Subcutaneous abdominal adipose tissue (tissue), 5 donors: ENCODE measurements at regions not wholly inside any gene's neighbourhood (a gene's known extent, or its start where the extent isn't known, plus 50 kb on each side); places are given as distances from the start of the nearest gene placed in this dataset.

Experiments
- H3K27ac ChIP-seq: one replicate; pipeline ENCODE4 v1.7.0; 2013; ENCODE audit warnings: low read depth, mild to moderate bottlenecking, inconsistent platforms, low read length, moderate library complexity
- H3K27me3 ChIP-seq, 5 donors: one replicate each; pipeline ENCODE4 v1.7.0; 2013; ENCODE audit warnings: low read length in 5 of 5, inconsistent platforms in 1 of 5; ENCODE audit not compliant: control insufficient read depth in 5 of 5, insufficient read depth in 4 of 5
- H3K36me3 ChIP-seq, 5 donors: one replicate each; pipeline ENCODE4 v1.7.0; 2013; ENCODE audit warnings: low read length in 5 of 5; ENCODE audit not compliant: control insufficient read depth in 5 of 5, insufficient read depth in 5 of 5
- H3K4me1 ChIP-seq, 5 donors: one replicate each; pipeline ENCODE4 v1.7.0; 2013; ENCODE audit warnings: low read length in 5 of 5, mild to moderate bottlenecking in 3 of 5, moderate library complexity in 1 of 5; ENCODE audit not compliant: control insufficient read depth in 5 of 5, insufficient read depth in 5 of 5
- H3K4me3 ChIP-seq, 5 donors: one replicate each; pipeline ENCODE4 v1.7.0; 2013; ENCODE audit warnings: low read length in 5 of 5, low read depth in 1 of 5
- H3K9ac ChIP-seq, 5 donors: one replicate each; pipeline ENCODE4 v1.7.0; 2013; ENCODE audit warnings: low read length in 5 of 5, mild to moderate bottlenecking in 4 of 5, moderate library complexity in 3 of 5
- H3K9me3 ChIP-seq, 5 donors: one replicate each; pipeline ENCODE4 v1.7.0; 2013; ENCODE audit warnings: low read length in 5 of 5; ENCODE audit not compliant: control insufficient read depth in 5 of 5
- donor health status: healthy.
- donor health status: healthy.
- donor health status: healthy.
- donor health status: healthy.
- donor health status: healthy.

GRCh38 chr3:17841190-17841828 is 98.9 kb upstream of the TBC1D5 start:
- Histone ChIP-seq H3K4me3 (peak overlapping the region in 1 of 5 donors; percentile 30), H3K9ac (no peak overlapping the region), H3K9me3 (no peaks in the 10 kb centered on the region), H3K36me3 (no peaks in the 10 kb centered on the region), H3K27me3 (peaks cover 0 to 2% (median 0%) of the 10 kb centered on the region in 5 donors), H3K27ac (no peak overlapping the region), H3K4me1 (peaks cover 0 to 3% (median 0%) of the 10 kb centered on the region in 5 donors)

- Histone ChIP-seq H3K27me3 (peaks cover 0 to 2% (median 0%) of the 10 kb centered on the region in 5 donors), H3K36me3 (no peaks in the 10 kb centered on the region), H3K27ac (no peak overlapping the region)
These were observed 98.2 kb upstream of the TBC1D5 start for GRCh38 chr3:17840651-17841050.

GRCh38 chr3:17840126-17840525 is 97.7 kb upstream of the TBC1D5 start:
- no peak overlapping the region for H3K4me3 ChIP-seq
- H3K27me3 ChIP-seq: peaks cover 0 to 2% (median 0%) of the 10 kb centered on the region in 5 donors
- H3K27ac ChIP-seq: no peak overlapping the region
- H3K9me3 ChIP-seq: no peaks in the 10 kb centered on the region
- no peak overlapping the region for H3K9ac ChIP-seq
- peaks cover 0 to 3% (median 0%) of the 10 kb centered on the region in 5 donors for H3K4me1 ChIP-seq
- H3K36me3 ChIP-seq: no peaks in the 10 kb centered on the region

More at GRCh38 chr3:17840651-17841050, 98.2 kb upstream of the TBC1D5 start:
- H3K9me3 ChIP-seq: no peaks in the 10 kb centered on the region
- peaks cover 0 to 3% (median 0%) of the 10 kb centered on the region in 5 donors for H3K4me1 ChIP-seq
- no peak overlapping the region for H3K4me3 ChIP-seq
- H3K9ac ChIP-seq: no peak overlapping the region

- Histone ChIP-seq H3K4me3 (peak overlapping the region in 1 of 5 donors; percentile 19), H3K36me3 (no peaks in the 10 kb centered on the region)
These were observed 94.5 kb upstream of the TBC1D5 start for GRCh38 chr3:17836919-17837318.

GRCh38 chr3:17836092-17836491 is 93.7 kb upstream of the TBC1D5 start:
- H3K36me3 ChIP-seq: no peaks in the 10 kb centered on the region
- H3K4me3 ChIP-seq: no peak overlapping the region
- H3K27me3 ChIP-seq: peaks cover 0 to 2% (median 0%) of the 10 kb centered on the region in 5 donors
- no peak overlapping the region for H3K9ac ChIP-seq
- no peaks in the 10 kb centered on the region for H3K9me3 ChIP-seq
- H3K4me1 ChIP-seq: peaks cover 0 to 2% (median 0%) of the 10 kb centered on the region in 5 donors
- no peak overlapping the region for H3K27ac ChIP-seq

More at GRCh38 chr3:17836919-17837318, 94.5 kb upstream of the TBC1D5 start:
- H3K9ac ChIP-seq: no peak overlapping the region
- H3K9me3 ChIP-seq: no peaks in the 10 kb centered on the region
- peaks cover 0 to 2% (median 0%) of the 10 kb centered on the region in 5 donors for H3K27me3 ChIP-seq
- H3K27ac ChIP-seq: no peak overlapping the region
- H3K4me1 ChIP-seq: peaks cover 0 to 3% (median 0%) of the 10 kb centered on the region in 5 donors

- Histone ChIP-seq H3K4me3 (no peak overlapping the region), H3K27me3 (no peaks in the 10 kb centered on the region), H3K27ac (no peak overlapping the region), H3K9me3 (no peaks in the 10 kb centered on the region), H3K4me1 (no peaks in the 10 kb centered on the region), H3K36me3 (no peaks in the 10 kb centered on the region), H3K9ac (no peak overlapping the region)
These were observed 91.5 kb upstream of the TBC1D5 start for GRCh38 chr3:17833786-17834559.

- Histone ChIP-seq H3K27ac (no peak overlapping the region), H3K9ac (no peak overlapping the region), H3K27me3 (no peaks in the 10 kb centered on the region), H3K4me3 (no peak overlapping the region), H3K36me3 (no peaks in the 10 kb centered on the region), H3K4me1 (no peaks in the 10 kb centered on the region), H3K9me3 (no peaks in the 10 kb centered on the region)
These were observed 89.6 kb upstream of the TBC1D5 start for GRCh38 chr3:17832016-17832415.

- H3K36me3 ChIP-seq: no peaks in the 10 kb centered on the region
- H3K27me3 ChIP-seq: no peaks in the 10 kb centered on the region
- H3K4me3 ChIP-seq: no peak overlapping the region
These were observed 88.9 kb upstream of the TBC1D5 start for GRCh38 chr3:17831366-17831765.

GRCh38 chr3:17830788-17831187 is 88.4 kb upstream of the TBC1D5 start:
- Histone ChIP-seq H3K36me3 (no peaks in the 10 kb centered on the region), H3K4me3 (no peak overlapping the region), H3K9ac (no peak overlapping the region), H3K9me3 (no peaks in the 10 kb centered on the region), H3K27me3 (no peaks in the 10 kb centered on the region), H3K27ac (no peak overlapping the region), H3K4me1 (no peaks in the 10 kb centered on the region)

More at GRCh38 chr3:17831366-17831765, 88.9 kb upstream of the TBC1D5 start:
- Histone ChIP-seq H3K4me1 (no peaks in the 10 kb centered on the region), H3K27ac (no peak overlapping the region), H3K9me3 (no peaks in the 10 kb centered on the region), H3K9ac (no peak overlapping the region)

- H3K4me1 ChIP-seq: no peaks in the 10 kb centered on the region
- no peaks in the 10 kb centered on the region for H3K36me3 ChIP-seq
- no peaks in the 10 kb centered on the region for H3K27me3 ChIP-seq
- no peak overlapping the region for H3K9ac ChIP-seq
- H3K4me3 ChIP-seq: no peak overlapping the region
- H3K9me3 ChIP-seq: no peaks in the 10 kb centered on the region
- H3K27ac ChIP-seq: no peak overlapping the region
These were observed 86.0 kb upstream of the TBC1D5 start for GRCh38 chr3:17828388-17828787.
